ENCODE measurements at regions not wholly inside any gene's neighbourhood (a gene's known extent, or its start where the extent isn't known, plus 50 kb on each side); places are given as distances from the start of the nearest gene placed in this dataset.

DNA sequence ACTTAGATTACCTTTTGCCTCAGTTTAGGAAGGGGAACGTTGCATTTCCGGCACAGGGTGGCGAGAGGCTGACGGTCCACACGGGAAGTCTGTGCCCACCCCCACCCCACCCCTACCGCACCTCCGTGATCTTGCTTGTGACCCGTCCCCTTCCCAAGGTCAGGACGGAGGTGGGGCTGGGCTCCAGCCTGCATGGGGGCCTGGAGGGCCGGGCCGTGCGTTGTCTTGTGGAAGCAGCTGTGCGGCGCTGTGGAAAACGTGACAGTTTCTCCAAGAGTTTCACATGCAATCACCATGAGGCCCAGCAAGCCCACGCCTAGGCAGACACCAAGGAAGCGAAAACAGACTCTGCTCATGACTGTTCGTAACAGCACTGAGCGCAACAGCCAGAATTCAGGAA lies 76.8 kb upstream of the HDAC4 start (continued):
- TF ChIP-seq, protein P1, sequence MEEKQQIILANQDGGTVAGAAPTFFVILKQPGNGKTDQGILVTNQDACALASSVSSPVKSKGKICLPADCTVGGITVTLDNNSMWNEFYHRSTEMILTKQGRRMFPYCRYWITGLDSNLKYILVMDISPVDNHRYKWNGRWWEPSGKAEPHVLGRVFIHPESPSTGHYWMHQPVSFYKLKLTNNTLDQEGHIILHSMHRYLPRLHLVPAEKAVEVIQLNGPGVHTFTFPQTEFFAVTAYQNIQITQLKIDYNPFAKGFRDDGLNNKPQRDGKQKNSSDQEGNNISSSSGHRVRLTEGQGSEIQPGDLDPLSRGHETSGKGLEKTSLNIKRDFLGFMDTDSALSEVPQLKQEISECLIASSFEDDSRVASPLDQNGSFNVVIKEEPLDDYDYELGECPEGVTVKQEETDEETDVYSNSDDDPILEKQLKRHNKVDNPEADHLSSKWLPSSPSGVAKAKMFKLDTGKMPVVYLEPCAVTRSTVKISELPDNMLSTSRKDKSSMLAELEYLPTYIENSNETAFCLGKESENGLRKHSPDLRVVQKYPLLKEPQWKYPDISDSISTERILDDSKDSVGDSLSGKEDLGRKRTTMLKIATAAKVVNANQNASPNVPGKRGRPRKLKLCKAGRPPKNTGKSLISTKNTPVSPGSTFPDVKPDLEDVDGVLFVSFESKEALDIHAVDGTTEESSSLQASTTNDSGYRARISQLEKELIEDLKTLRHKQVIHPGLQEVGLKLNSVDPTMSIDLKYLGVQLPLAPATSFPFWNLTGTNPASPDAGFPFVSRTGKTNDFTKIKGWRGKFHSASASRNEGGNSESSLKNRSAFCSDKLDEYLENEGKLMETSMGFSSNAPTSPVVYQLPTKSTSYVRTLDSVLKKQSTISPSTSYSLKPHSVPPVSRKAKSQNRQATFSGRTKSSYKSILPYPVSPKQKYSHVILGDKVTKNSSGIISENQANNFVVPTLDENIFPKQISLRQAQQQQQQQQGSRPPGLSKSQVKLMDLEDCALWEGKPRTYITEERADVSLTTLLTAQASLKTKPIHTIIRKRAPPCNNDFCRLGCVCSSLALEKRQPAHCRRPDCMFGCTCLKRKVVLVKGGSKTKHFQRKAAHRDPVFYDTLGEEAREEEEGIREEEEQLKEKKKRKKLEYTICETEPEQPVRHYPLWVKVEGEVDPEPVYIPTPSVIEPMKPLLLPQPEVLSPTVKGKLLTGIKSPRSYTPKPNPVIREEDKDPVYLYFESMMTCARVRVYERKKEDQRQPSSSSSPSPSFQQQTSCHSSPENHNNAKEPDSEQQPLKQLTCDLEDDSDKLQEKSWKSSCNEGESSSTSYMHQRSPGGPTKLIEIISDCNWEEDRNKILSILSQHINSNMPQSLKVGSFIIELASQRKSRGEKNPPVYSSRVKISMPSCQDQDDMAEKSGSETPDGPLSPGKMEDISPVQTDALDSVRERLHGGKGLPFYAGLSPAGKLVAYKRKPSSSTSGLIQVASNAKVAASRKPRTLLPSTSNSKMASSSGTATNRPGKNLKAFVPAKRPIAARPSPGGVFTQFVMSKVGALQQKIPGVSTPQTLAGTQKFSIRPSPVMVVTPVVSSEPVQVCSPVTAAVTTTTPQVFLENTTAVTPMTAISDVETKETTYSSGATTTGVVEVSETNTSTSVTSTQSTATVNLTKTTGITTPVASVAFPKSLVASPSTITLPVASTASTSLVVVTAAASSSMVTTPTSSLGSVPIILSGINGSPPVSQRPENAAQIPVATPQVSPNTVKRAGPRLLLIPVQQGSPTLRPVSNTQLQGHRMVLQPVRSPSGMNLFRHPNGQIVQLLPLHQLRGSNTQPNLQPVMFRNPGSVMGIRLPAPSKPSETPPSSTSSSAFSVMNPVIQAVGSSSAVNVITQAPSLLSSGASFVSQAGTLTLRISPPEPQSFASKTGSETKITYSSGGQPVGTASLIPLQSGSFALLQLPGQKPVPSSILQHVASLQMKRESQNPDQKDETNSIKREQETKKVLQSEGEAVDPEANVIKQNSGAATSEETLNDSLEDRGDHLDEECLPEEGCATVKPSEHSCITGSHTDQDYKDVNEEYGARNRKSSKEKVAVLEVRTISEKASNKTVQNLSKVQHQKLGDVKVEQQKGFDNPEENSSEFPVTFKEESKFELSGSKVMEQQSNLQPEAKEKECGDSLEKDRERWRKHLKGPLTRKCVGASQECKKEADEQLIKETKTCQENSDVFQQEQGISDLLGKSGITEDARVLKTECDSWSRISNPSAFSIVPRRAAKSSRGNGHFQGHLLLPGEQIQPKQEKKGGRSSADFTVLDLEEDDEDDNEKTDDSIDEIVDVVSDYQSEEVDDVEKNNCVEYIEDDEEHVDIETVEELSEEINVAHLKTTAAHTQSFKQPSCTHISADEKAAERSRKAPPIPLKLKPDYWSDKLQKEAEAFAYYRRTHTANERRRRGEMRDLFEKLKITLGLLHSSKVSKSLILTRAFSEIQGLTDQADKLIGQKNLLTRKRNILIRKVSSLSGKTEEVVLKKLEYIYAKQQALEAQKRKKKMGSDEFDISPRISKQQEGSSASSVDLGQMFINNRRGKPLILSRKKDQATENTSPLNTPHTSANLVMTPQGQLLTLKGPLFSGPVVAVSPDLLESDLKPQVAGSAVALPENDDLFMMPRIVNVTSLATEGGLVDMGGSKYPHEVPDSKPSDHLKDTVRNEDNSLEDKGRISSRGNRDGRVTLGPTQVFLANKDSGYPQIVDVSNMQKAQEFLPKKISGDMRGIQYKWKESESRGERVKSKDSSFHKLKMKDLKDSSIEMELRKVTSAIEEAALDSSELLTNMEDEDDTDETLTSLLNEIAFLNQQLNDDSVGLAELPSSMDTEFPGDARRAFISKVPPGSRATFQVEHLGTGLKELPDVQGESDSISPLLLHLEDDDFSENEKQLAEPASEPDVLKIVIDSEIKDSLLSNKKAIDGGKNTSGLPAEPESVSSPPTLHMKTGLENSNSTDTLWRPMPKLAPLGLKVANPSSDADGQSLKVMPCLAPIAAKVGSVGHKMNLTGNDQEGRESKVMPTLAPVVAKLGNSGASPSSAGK (IDR thresholded peaks at IDR 0.05), result no peak
- TF ChIP-seq HMGN3 (IDR thresholded peaks at IDR 0.05; ENCODE audit: borderline replicate concordance, extremely low read depth, insufficient read length, low read depth, low read length) (no peak), FOSL1 (tag; conservative IDR thresholded peaks at IDR 0.05) (no peak), BCL6 (CRISPR knock-in tag; IDR thresholded peaks at IDR 0.05) (no peak), ZNF644 (tag; IDR thresholded peaks at IDR 0.05; ENCODE audit: low read depth) (no peak), ZNF316 (IDR thresholded peaks at IDR 0.05) (no peak), RUNX1 (IDR thresholded peaks at IDR 0.05; ENCODE audit: low read depth) (no peak), DDX20 (tag; IDR thresholded peaks at IDR 0.05; ENCODE audit: low read depth) (no peak)
- TF ChIP-seq, protein P2, sequence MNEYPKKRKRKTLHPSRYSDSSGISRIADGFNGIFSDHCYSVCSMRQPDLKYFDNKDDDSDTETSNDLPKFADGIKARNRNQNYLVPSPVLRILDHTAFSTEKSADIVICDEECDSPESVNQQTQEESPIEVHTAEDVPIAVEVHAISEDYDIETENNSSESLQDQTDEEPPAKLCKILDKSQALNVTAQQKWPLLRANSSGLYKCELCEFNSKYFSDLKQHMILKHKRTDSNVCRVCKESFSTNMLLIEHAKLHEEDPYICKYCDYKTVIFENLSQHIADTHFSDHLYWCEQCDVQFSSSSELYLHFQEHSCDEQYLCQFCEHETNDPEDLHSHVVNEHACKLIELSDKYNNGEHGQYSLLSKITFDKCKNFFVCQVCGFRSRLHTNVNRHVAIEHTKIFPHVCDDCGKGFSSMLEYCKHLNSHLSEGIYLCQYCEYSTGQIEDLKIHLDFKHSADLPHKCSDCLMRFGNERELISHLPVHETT (CRISPR knock-in tag; conservative IDR thresholded peaks at IDR 0.05 in 1 of 2, IDR thresholded peaks at IDR 0.05 in 1 of 2), result no peak
